ENCODE measurements at regions not wholly inside any gene's neighbourhood (a gene's known extent, or its start where the extent isn't known, plus 50 kb on each side); places are given as distances from the start of the nearest gene placed in this dataset.

- no peak for TF ChIP-seq CTCF (IDR thresholded peaks at IDR 0.05; ENCODE audit: low read depth, low read length, missing control alignments)
- no peak overlapping the region for H3K27ac ChIP-seq
- H3K36me3 ChIP-seq (replicated peaks) = no peaks in the 10 kb centered on the region
Measured at GRCh38 chr14:92263681-92264080, 59.3 kb upstream of the SLC24A4 start.

GRCh38 chr14:92264195-92264594, 58.8 kb upstream of the SLC24A4 start:
- H3K36me3 ChIP-seq (replicated peaks) = no peaks in the 10 kb centered on the region
- in situ Hi-C loops (cut with HindIII; ENCODE audit: low pct_ligation_motif_present, low sequenced_read_pairs) = no loop called here
- no peak for DNase-seq
- no peaks in the 10 kb centered on the region for H3K27me3 ChIP-seq (replicated peaks)
- no peak overlapping the region for H3K4me3 ChIP-seq (ENCODE audit: low read depth, low read length)
- H3K27ac ChIP-seq = no peak overlapping the region
- TF ChIP-seq CTCF (IDR thresholded peaks at IDR 0.05; ENCODE audit: low read depth, low read length, missing control alignments) = no peak

More at GRCh38 chr14:92263681-92264080, 59.3 kb upstream of the SLC24A4 start:
- no peak overlapping the region for H3K4me3 ChIP-seq (ENCODE audit: low read depth, low read length)
- in situ Hi-C loops (cut with HindIII; ENCODE audit: low pct_ligation_motif_present, low sequenced_read_pairs) = no loop called here
- H3K27me3 ChIP-seq (replicated peaks) = no peaks in the 10 kb centered on the region
- DNase-seq = no peak

- Histone ChIP-seq H3K27me3 (replicated peaks) (no peaks in the 10 kb centered on the region), H3K36me3 (replicated peaks) (no peaks in the 10 kb centered on the region), H3K27ac (no peak overlapping the region), H3K4me3 (ENCODE audit: low read depth, low read length) (no peak overlapping the region)
- in situ Hi-C loops (cut with HindIII; ENCODE audit: low pct_ligation_motif_present, low sequenced_read_pairs) = no loop called here
- no peak for DNase-seq
- no peak for TF ChIP-seq CTCF (IDR thresholded peaks at IDR 0.05; ENCODE audit: low read depth, low read length, missing control alignments)
Measured at GRCh38 chr14:92266216-92266615, 56.7 kb upstream of the SLC24A4 start.
